Right lobe of liver (tissue), 6 donors: ENCODE measurements at regions not wholly inside any gene's neighbourhood (a gene's known extent, or its start where the extent isn't known, plus 50 kb on each side); places are given as distances from the start of the nearest gene placed in this dataset.

ENCODE experiments used
- ATAC-seq, 4 donors: fragments of 200-7000 bp; cut with Tn5 transposase; one replicate each; pipeline ENCODE4 v1.9.1; 2020; ENCODE audit warnings: mild to moderate bottlenecking in 4 of 4, moderate library complexity in 4 of 4
- DNase-seq, 3 donors: peaks; one replicate each; pipeline ENCODE4 v3.0.0-alpha.2; 2020
- H3K27ac ChIP-seq, 3 donors: fragments of 200-600 bp; one replicate each; pipeline ENCODE4 v1.8.0; 2022
- H3K27me3 ChIP-seq, 2 donors: fragments of 200-600 bp; one replicate each; pipeline ENCODE4 v1.8.0; 2022
- H3K36me3 ChIP-seq, 4 donors: fragments of 200-600 bp; sonication (generic) in 1 of 4; one replicate each; pipeline versions ENCODE4 v1.5.1 to v1.8.0; 2017 to 2022; ENCODE audit warnings: control low read depth in 1 of 4
- H3K4me1 ChIP-seq, 4 donors: fragments of 200-600 bp; sonication (generic) in 1 of 4; one replicate each; pipeline versions ENCODE4 v1.5.1 to v1.8.0; 2017 to 2022; ENCODE audit warnings: control low read depth in 1 of 4
- H3K4me3 ChIP-seq, 3 donors: fragments of 200-600 bp; one replicate each; pipeline ENCODE4 v1.8.0; 2022
- H3K9me3 ChIP-seq, 4 donors: fragments of 200-600 bp; sonication (generic) in 1 of 4; one replicate each; pipeline versions ENCODE4 v1.5.1 to v1.8.0; 2017 to 2022; ENCODE audit warnings: control low read depth in 1 of 4
- CTCF ChIP-seq, 4 donors: fragments of 200-600 bp in 3 of 4; fragments of 450-650 bp in 1 of 4; IDR thresholded peaks; one replicate each; pipeline versions ENCODE4 v1.5.1 to v1.8.0; 2016 to 2022; ENCODE audit warnings: antibody characterized with exemption in 4 of 4, mild to moderate bottlenecking in 2 of 4
- POLR2A ChIP-seq: fragments of 450-650 bp; IDR thresholded peaks from one replicate; pipeline ENCODE4 v1.6.1; 2017; ENCODE audit warnings: antibody characterized with exemption, mild to moderate bottlenecking
- WGBS: methylation state at CpG from one replicate; pipeline ENCODE4 v1.1.6; 2018; ENCODE audit warnings: low coverage, low lambda C conversion rate; ENCODE audit not compliant: insufficient coverage; ENCODE audit errors: missing lambda C conversion rate; 5-methylcytosine and 5-hydroxymethylcytosine counted together
- intact Hi-C, 2 donors: fragments of 100-400 bp; cut with DNase I; formaldehyde crosslinking; loops; one replicate each; pipeline versions ENCODE4 v1.11.2 to v1.14.1; 2022
- donor health status: DM: no; HTN: yes; CAD: no.
- donor health status: DM: no; HTN: no; CAD: no.
- donor health status: DM: no; HTN: no; CAD: no.
- donor health status: DM: no; HTN: yes; CAD: no.
- donor health status: DM: no; HTN: yes; CAD: no.

GRCh38 chr10:84700668-84701369 lies 372.4 kb downstream of the CCSER2 start:
- Histone ChIP-seq H3K4me3 (no peak overlapping the region), H3K9me3 (no peaks in the 10 kb centered on the region), H3K4me1 (no peaks in the 10 kb centered on the region), H3K27ac (no peak overlapping the region), H3K36me3 (no peaks in the 10 kb centered on the region), H3K27me3 (no peaks in the 10 kb centered on the region)
- DNase-seq = no peak
- intact Hi-C loops = no loop called here
- TF ChIP-seq POLR2A (no peak), CTCF (IDR thresholded peaks at IDR 0.05) (no peak)
- WGBS = 39% methylated on average over 3 of the region's 4 CpGs
- no peak for ATAC-seq

DNA sequence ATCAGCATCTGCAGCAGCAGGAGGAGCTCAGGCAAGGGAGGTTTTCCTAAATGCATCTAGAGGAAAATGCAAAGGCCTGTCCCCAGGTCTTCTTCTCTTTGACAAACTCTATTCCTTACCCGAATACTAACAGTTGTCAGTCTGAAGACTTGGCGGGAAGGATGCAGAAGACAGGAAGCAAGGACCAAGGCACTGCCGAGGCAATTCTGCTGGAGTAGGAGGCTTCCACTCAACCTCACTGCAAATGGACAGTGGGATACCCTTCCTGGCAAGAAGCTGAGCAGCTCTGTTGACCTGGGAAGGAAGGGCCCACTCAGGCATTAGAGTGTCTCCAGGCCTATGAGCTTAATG lies 373.0 kb downstream of the CCSER2 start:
- Histone ChIP-seq H3K9me3 (no peaks in the 10 kb centered on the region), H3K4me3 (no peak overlapping the region), H3K4me1 (no peaks in the 10 kb centered on the region), H3K27me3 (no peaks in the 10 kb centered on the region), H3K27ac (no peak overlapping the region), H3K36me3 (no peaks in the 10 kb centered on the region)
- intact Hi-C loops = no loop called here
- 90% methylated on average over 3 of the region's 3 CpGs for WGBS
- ATAC-seq = no peak
- no peak for TF ChIP-seq POLR2A
- DNase-seq = no peak

DNA sequence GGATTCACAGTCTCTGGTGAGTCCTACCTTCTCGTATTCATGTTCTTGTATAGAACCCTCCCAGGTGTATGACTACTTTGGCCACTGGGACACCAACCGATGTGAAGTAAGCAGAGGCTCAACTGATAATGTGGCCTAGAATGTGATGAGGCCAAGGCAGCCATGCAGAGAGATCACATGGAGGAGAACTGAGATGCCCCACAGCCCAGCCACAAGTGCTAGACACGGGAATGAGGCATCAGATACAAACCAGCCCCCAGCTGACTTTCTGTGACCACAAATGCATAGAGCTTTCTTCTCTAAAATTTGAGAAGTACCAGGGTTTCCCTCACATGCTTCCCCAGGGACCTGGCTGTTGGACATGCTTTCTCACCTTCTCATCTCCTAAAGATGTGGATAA lies 375.7 kb downstream of the CCSER2 start:
- H3K27ac ChIP-seq = no peak overlapping the region
- no peaks in the 10 kb centered on the region for H3K4me1 ChIP-seq
- no peaks in the 10 kb centered on the region for H3K36me3 ChIP-seq
- no peak for ATAC-seq
- no peak for TF ChIP-seq CTCF (IDR thresholded peaks at IDR 0.05)
- no peak for TF ChIP-seq POLR2A
- no peak for DNase-seq
- H3K27me3 ChIP-seq = no peaks in the 10 kb centered on the region
- H3K4me3 ChIP-seq = no peak overlapping the region
- 56% methylated on average over 3 of the region's 3 CpGs for WGBS
- H3K9me3 ChIP-seq = no peaks in the 10 kb centered on the region
- intact Hi-C loops = no loop called here

DNA sequence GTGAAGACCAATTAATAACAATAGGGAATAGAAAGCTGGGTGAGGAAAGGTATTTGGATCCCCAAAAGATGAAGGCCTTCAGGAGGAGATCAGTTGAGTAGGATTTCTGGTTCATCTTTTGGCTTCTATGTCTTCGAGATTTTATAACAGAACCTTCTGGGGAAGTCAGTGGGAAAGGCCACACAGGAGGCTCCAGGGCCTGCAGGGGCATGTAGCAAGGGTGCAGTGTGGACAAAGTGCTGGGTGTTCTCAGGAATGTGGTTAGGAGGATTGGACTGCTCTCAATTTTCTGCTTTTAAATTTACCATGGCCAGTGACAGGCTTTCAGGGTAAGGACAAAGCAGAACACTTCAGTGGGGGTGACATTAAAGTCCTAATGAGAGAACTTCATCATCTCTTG lies 378.0 kb downstream of the CCSER2 start:
- ATAC-seq = no peak
- H3K4me3 ChIP-seq = no peak overlapping the region
- H3K9me3 ChIP-seq = no peaks in the 10 kb centered on the region
- H3K27ac ChIP-seq = no peak overlapping the region
- H3K4me1 ChIP-seq = no peaks in the 10 kb centered on the region
- H3K36me3 ChIP-seq = no peaks in the 10 kb centered on the region
- WGBS = 39% methylated on average over 1 of the region's 1 CpG
- intact Hi-C loops = no loop called here
- TF ChIP-seq POLR2A (no peak), CTCF (IDR thresholded peaks at IDR 0.05) (no peak)
- H3K27me3 ChIP-seq = no peaks in the 10 kb centered on the region
- no peak for DNase-seq

- no peak for DNase-seq
- Histone ChIP-seq H3K36me3 (no peaks in the 10 kb centered on the region), H3K27ac (no peak overlapping the region), H3K9me3 (no peaks in the 10 kb centered on the region), H3K27me3 (no peaks in the 10 kb centered on the region), H3K4me1 (no peaks in the 10 kb centered on the region), H3K4me3 (no peak overlapping the region)
- ATAC-seq = no peak
- intact Hi-C loops = no loop called here
- 65% methylated on average over 8 of the region's 8 CpGs for WGBS
- TF ChIP-seq CTCF (IDR thresholded peaks at IDR 0.05) (no peak), POLR2A (no peak)
Observed at GRCh38 chr10:84706875-84707274, 378.5 kb downstream of the CCSER2 start.
